GM12891 (cell line): ENCODE measurements at regions not wholly inside any gene's neighbourhood (a gene's known extent, or its start where the extent isn't known, plus 50 kb on each side); places are given as distances from the start of the nearest gene placed in this dataset.

Source experiments
- POLR2A ChIP-seq: IDR thresholded peaks from 2 replicates; pipeline ENCODE4 v1.6.1; 2011; ENCODE audit warnings: low read depth, low read length, control low read depth
- SPI1 ChIP-seq: IDR thresholded peaks from 2 replicates; pipeline ENCODE4 v1.6.1; 2011; ENCODE audit warnings: low read depth, low read length, control low read depth
- TAF1 ChIP-seq: IDR thresholded peaks from 2 replicates; pipeline ENCODE4 v1.6.1; 2011; ENCODE audit warnings: low read depth, low read length, control low read depth

DNA sequence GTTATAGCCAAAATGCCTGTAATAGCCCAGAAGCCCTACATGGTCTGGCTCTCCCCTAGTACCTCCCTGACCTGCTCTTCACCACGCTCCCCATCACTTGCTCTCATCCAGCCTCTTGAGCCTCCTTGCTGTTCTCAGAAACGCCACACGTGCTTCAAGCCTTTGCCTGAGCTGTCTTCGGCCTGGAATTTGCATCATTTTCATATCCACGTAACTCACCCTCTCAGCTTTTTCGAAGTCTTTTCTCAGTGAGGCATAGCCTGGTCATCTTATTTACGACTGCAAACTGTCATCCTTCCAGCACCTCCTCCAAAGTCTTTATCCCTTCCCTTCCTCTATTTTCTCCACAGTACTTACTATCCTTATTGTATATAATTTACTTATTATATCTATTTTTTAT lies 151.0 kb upstream of the AHR start:
- no peak for TF ChIP-seq POLR2A
- TF ChIP-seq TAF1, result no peak
- TF ChIP-seq SPI1, result no peak
